ENCODE measurements at regions not wholly inside any gene's neighbourhood (a gene's known extent, or its start where the extent isn't known, plus 50 kb on each side); places are given as distances from the start of the nearest gene placed in this dataset.

DNA sequence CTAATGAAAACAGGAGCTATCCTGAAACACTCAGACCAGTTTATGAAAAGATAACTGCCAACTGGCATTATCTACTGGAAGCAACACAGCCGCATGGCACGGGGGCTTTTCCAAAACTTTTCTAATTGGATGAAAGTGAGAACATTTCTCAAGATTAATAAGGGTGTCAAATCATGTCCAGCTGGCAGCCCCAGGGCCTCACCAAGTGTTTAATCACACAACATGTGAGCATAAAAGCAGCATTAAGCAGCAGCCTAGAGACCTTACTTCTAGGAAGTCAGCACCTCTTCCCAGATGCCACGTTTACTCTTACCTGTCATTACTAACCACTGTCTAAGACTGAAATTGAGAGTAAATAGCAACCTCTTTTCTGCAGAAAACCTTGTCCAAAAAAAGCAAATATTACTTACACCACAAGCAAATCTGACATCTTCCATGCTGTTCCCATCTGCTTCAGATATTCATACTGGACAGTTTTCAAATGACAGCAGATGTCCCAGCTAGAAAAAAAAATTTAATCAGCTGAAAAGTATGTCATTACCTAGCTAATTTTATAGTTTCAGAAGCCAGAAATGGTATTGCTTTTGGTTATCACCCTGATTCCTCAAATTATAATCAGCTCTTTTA, 341.5 kb upstream of the ZP4 start:
- no peak for TF ChIP-seq EZH2 (IDR thresholded peaks at IDR 0.05; ENCODE audit: low read depth)
- TF ChIP-seq, protein P1, sequence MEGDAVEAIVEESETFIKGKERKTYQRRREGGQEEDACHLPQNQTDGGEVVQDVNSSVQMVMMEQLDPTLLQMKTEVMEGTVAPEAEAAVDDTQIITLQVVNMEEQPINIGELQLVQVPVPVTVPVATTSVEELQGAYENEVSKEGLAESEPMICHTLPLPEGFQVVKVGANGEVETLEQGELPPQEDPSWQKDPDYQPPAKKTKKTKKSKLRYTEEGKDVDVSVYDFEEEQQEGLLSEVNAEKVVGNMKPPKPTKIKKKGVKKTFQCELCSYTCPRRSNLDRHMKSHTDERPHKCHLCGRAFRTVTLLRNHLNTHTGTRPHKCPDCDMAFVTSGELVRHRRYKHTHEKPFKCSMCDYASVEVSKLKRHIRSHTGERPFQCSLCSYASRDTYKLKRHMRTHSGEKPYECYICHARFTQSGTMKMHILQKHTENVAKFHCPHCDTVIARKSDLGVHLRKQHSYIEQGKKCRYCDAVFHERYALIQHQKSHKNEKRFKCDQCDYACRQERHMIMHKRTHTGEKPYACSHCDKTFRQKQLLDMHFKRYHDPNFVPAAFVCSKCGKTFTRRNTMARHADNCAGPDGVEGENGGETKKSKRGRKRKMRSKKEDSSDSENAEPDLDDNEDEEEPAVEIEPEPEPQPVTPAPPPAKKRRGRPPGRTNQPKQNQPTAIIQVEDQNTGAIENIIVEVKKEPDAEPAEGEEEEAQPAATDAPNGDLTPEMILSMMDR (conservative IDR thresholded peaks at IDR 0.05) = no peak
